Right lobe of liver (tissue), 4 donors: ENCODE measurements at regions not wholly inside any gene's neighbourhood (a gene's known extent, or its start where the extent isn't known, plus 50 kb on each side); places are given as distances from the start of the nearest gene placed in this dataset.

Experiments
- POLR2A ChIP-seq: fragments of 450-650 bp; IDR thresholded peaks from one replicate; pipeline ENCODE4 v1.6.1; 2017; ENCODE audit warnings: antibody characterized with exemption, mild to moderate bottlenecking
- TF ChIP-seq, protein P1 (sequence below), 4 donors: fragments of 200-600 bp in 3 of 4; fragments of 450-650 bp in 1 of 4; IDR thresholded peaks; one replicate each; pipeline versions ENCODE4 v1.5.1 to v1.8.0; 2016 to 2022; ENCODE audit warnings: antibody characterized with exemption in 4 of 4, mild to moderate bottlenecking in 2 of 4
- donor health status: DM: no; HTN: no; CAD: no.
- donor health status: DM: no; HTN: no; CAD: no.
- donor health status: DM: no; HTN: yes; CAD: no.

DNA sequence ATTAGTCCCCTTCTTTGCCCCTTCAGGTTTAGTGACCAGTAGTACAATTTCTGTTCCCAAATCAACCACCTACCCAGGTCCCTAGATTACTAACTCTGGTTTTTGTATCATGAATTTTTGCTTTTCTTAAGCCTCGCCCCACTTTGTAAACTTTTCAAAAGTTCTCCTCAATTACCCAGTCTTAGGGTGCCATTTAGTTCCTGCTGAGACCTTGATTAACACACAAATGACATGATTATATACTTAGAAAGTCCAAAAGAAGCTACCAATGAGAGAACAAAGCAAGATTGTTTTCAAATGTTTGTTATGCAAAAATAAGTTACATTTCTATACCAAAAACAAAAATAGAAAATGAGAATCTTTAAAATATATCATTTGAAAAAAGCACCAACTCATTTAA lies 594.4 kb downstream of the SQOR start:
- no peak for TF ChIP-seq POLR2A
- TF ChIP-seq, protein P1, sequence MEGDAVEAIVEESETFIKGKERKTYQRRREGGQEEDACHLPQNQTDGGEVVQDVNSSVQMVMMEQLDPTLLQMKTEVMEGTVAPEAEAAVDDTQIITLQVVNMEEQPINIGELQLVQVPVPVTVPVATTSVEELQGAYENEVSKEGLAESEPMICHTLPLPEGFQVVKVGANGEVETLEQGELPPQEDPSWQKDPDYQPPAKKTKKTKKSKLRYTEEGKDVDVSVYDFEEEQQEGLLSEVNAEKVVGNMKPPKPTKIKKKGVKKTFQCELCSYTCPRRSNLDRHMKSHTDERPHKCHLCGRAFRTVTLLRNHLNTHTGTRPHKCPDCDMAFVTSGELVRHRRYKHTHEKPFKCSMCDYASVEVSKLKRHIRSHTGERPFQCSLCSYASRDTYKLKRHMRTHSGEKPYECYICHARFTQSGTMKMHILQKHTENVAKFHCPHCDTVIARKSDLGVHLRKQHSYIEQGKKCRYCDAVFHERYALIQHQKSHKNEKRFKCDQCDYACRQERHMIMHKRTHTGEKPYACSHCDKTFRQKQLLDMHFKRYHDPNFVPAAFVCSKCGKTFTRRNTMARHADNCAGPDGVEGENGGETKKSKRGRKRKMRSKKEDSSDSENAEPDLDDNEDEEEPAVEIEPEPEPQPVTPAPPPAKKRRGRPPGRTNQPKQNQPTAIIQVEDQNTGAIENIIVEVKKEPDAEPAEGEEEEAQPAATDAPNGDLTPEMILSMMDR (IDR thresholded peaks at IDR 0.05) = no peak
